Natural killer cell treated with Interleukin-12 subunit alpha and Interleukin-12 subunit beta and Interleukin-15 and Interleukin-18, amount 100 ng/mL, for 72 hours (primary cell): ENCODE measurements at regions not wholly inside any gene's neighbourhood (a gene's known extent, or its start where the extent isn't known, plus 50 kb on each side); places are given as distances from the start of the nearest gene placed in this dataset.

Experiments used
- ATAC-seq, 2 donors: fragments of 150-1000 bp; cut with Tn5 transposase in 1 of 2; sonication (Bioruptor Pico), chemical (Tn5 transposase) in 1 of 2; 2 replicates each; pipeline ENCODE4 v1.10.0; 2021
- DNase-seq: peaks from one replicate; pipeline ENCODE4 v3.0.0; 2022; ENCODE audit warnings: low spot score
- H3K27ac Mint-ChIP-seq, 2 donors: 1 replicate in 1 of 2; 2 replicates in 1 of 2; pipeline ENCODE4 v1.8.0; 2022; ENCODE audit warnings: mixed read lengths in 2 of 2, mild to moderate bottlenecking in 1 of 2, moderate library complexity in 1 of 2
- H3K27me3 Mint-ChIP-seq, 2 donors: 1 replicate in 1 of 2; 2 replicates in 1 of 2; pipeline ENCODE4 v1.8.0; 2022; ENCODE audit warnings: mixed read lengths in 2 of 2
- H3K36me3 Mint-ChIP-seq: one replicate; pipeline ENCODE4 v1.8.0; 2022; ENCODE audit warnings: mixed read lengths
- H3K4me1 Mint-ChIP-seq, 2 donors: 1 replicate in 1 of 2; 2 replicates in 1 of 2; pipeline ENCODE4 v1.8.0; 2022; ENCODE audit warnings: low read depth in 2 of 2, mixed read lengths in 2 of 2, mild to moderate bottlenecking in 1 of 2
- H3K4me3 Mint-ChIP-seq: one replicate; pipeline ENCODE4 v1.8.0; 2022; ENCODE audit warnings: mixed read lengths
- H3K9me3 Mint-ChIP-seq: 2 replicates; pipeline ENCODE4 v1.8.0; 2022; ENCODE audit warnings: mixed read lengths

GRCh38 chr5:14019768-14020290 lies 75.3 kb upstream of the DNAH5 start:
- no peaks in the 10 kb centered on the region for H3K36me3 Mint-ChIP-seq
- no peak overlapping the region for H3K4me3 Mint-ChIP-seq
- H3K9me3 Mint-ChIP-seq = no peaks in the 10 kb centered on the region
- no peaks in the 10 kb centered on the region for H3K4me1 Mint-ChIP-seq
- H3K27ac Mint-ChIP-seq = no peak overlapping the region
- DNase-seq = no peak
- no peak for ATAC-seq
- peaks cover 3 to 12% of the 10 kb centered on the region in 2 donors for H3K27me3 Mint-ChIP-seq

DNA sequence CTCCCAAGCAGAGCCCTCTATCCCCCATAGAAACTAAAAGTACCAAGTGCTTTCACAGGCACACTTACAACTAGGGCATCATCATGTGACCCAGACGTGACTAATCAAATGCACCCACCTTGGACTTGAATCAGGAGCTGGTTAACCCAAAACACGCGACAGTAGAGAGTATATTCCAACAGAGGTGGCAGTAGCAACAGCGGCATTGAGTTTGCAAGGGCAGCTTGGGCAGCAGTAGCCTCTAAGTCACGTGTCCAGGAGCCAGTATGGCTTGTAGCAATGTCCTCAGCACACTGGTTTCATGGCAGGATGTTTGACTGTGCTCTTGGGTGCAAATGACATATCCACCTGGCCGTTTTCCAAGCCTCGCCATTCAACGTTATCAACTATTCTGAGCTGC lies 73.4 kb upstream of the DNAH5 start:
- Mint-ChIP-seq H3K27me3 (peaks cover 3 to 14% of the 10 kb centered on the region in 2 donors), H3K27ac (no peak overlapping the region), H3K4me1 (no peaks in the 10 kb centered on the region), H3K4me3 (no peak overlapping the region), H3K9me3 (no peaks in the 10 kb centered on the region), H3K36me3 (no peaks in the 10 kb centered on the region)
- ATAC-seq = no peak
- no peak for DNase-seq

- no peak for ATAC-seq
- no peak for DNase-seq
- H3K36me3 Mint-ChIP-seq = no peaks in the 10 kb centered on the region
- H3K9me3 Mint-ChIP-seq = no peaks in the 10 kb centered on the region
- peaks cover 9 to 27% of the 10 kb centered on the region in 2 donors for H3K27me3 Mint-ChIP-seq
- H3K27ac Mint-ChIP-seq = no peak overlapping the region
- H3K4me1 Mint-ChIP-seq = peaks cover 4 to 5% of the 10 kb centered on the region in 2 donors
- H3K4me3 Mint-ChIP-seq = no peak overlapping the region
These were observed 72.1 kb upstream of the DNAH5 start for GRCh38 chr5:14016549-14016948.

GRCh38 chr5:14011089-14012020 lies 66.9 kb upstream of the DNAH5 start:
- H3K4me3 Mint-ChIP-seq = peak overlapping the region; percentile 77
- no peaks in the 10 kb centered on the region for H3K36me3 Mint-ChIP-seq
- no peaks in the 10 kb centered on the region for H3K9me3 Mint-ChIP-seq
- H3K27ac Mint-ChIP-seq = no peak overlapping the region
- H3K27me3 Mint-ChIP-seq = peaks cover 31 to 55% of the 10 kb centered on the region in 2 donors
- DNase-seq (peak; percentile 77), ATAC-seq (peak; percentile 90)
- peaks cover 8 to 9% of the 10 kb centered on the region in 2 donors for H3K4me1 Mint-ChIP-seq

DNA sequence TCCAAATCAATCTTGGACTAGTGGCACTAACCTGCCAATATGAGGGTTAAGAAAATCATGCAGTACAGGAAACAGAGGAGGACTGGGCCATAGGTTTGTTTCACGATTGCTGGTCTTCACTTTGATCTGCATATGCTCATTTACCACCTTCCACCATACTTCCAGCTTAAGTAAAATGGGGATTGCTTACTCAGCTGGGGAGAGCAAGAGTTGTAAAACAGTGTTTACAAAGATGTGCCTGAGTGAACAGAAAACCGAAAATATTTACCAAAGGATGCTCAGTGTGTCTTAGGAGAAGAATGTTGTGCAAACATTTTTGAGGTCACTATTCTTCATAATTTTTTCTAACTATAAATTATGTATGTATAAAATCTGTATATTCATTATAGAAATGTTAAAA lies 65.1 kb upstream of the DNAH5 start:
- no peak overlapping the region for H3K4me3 Mint-ChIP-seq
- peaks cover 37 to 65% of the 10 kb centered on the region in 2 donors for H3K27me3 Mint-ChIP-seq
- no peaks in the 10 kb centered on the region for H3K36me3 Mint-ChIP-seq
- H3K9me3 Mint-ChIP-seq = no peaks in the 10 kb centered on the region
- ATAC-seq = no peak
- H3K27ac Mint-ChIP-seq = no peak overlapping the region
- no peak for DNase-seq
- peaks cover 8 to 9% of the 10 kb centered on the region in 2 donors for H3K4me1 Mint-ChIP-seq

GRCh38 chr5:14008819-14009311 lies 64.4 kb upstream of the DNAH5 start:
- Mint-ChIP-seq H3K27ac (no peak overlapping the region), H3K36me3 (no peaks in the 10 kb centered on the region), H3K27me3 (peaks cover 37 to 65% of the 10 kb centered on the region in 2 donors), H3K4me1 (peaks cover 8 to 9% of the 10 kb centered on the region in 2 donors), H3K4me3 (no peak overlapping the region), H3K9me3 (no peaks in the 10 kb centered on the region)
- DNase-seq = no peak
- ATAC-seq = no peak

DNA sequence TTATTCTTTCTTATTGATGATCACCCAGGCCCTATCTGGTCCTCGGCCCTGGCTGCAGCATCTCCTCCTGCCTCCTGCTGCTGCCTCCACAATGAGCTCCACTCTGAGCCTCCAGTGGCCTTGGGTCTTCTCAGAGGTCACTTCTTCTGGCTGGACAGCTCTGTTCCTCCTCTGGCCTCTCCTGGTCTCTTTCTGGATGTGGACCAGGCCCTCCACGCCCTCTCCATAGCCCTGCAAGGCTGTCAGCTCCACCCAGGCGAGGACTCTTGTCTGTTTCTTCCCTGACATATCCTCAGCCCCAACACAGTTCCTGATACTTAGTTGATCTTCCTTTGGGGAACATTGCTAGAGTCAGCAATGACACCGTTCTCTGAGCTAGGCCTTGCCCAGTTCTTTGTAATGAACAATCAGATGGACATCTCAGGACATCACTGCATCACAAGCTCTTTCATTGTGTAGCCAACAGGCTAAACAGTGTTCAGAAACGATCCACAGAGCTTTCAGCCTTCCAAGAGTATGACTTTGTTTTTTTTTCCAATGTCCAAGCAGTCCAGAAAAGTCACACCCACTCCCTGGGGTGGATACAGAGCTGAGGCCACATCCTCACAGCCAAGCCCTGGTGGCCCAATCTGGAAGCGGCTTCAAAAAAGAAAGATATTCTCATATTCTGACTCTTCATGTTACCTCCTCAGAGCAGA lies 62.5 kb upstream of the DNAH5 start:
- Mint-ChIP-seq H3K27ac (no peak overlapping the region), H3K4me3 (no peak overlapping the region), H3K27me3 (peaks cover 34 to 54% of the 10 kb centered on the region in 2 donors), H3K36me3 (no peaks in the 10 kb centered on the region), H3K4me1 (peaks cover 8% of the 10 kb centered on the region in 2 donors), H3K9me3 (no peaks in the 10 kb centered on the region)
- no peak for DNase-seq
- ATAC-seq = no peak

- Mint-ChIP-seq H3K4me1 (no peaks in the 10 kb centered on the region), H3K27me3 (peaks cover 28 to 38% of the 10 kb centered on the region in 2 donors), H3K36me3 (no peaks in the 10 kb centered on the region), H3K27ac (no peak overlapping the region), H3K4me3 (no peak overlapping the region), H3K9me3 (no peaks in the 10 kb centered on the region)
- DNase-seq (no peak), ATAC-seq (no peak)
These were observed 60.3 kb upstream of the DNAH5 start for GRCh38 chr5:14004598-14005394.

- no peaks in the 10 kb centered on the region for H3K4me1 Mint-ChIP-seq
- no peak for DNase-seq
- no peak for ATAC-seq
- no peaks in the 10 kb centered on the region for H3K36me3 Mint-ChIP-seq
- no peak overlapping the region for H3K4me3 Mint-ChIP-seq
- peaks cover 26 to 32% of the 10 kb centered on the region in 2 donors for H3K27me3 Mint-ChIP-seq
- H3K9me3 Mint-ChIP-seq = no peaks in the 10 kb centered on the region
- no peak overlapping the region for H3K27ac Mint-ChIP-seq
These were observed 59.4 kb upstream of the DNAH5 start for GRCh38 chr5:14003936-14004335.

- H3K4me1 Mint-ChIP-seq = no peaks in the 10 kb centered on the region
- no peaks in the 10 kb centered on the region for H3K36me3 Mint-ChIP-seq
- H3K4me3 Mint-ChIP-seq = no peak overlapping the region
- peaks cover 22 to 29% of the 10 kb centered on the region in 2 donors for H3K27me3 Mint-ChIP-seq
- no peaks in the 10 kb centered on the region for H3K9me3 Mint-ChIP-seq
- no peak overlapping the region for H3K27ac Mint-ChIP-seq
- ATAC-seq (no peak), DNase-seq (no peak)
These were observed 59.0 kb upstream of the DNAH5 start for GRCh38 chr5:14003513-14003912.

- H3K27me3 Mint-ChIP-seq = peaks cover 10 to 13% of the 10 kb centered on the region in 2 donors
- H3K27ac Mint-ChIP-seq = no peak overlapping the region
- H3K4me3 Mint-ChIP-seq = no peak overlapping the region
- H3K4me1 Mint-ChIP-seq = no peaks in the 10 kb centered on the region
- peaks cover 6% of the 10 kb centered on the region for H3K36me3 Mint-ChIP-seq
- peaks cover 4% of the 10 kb centered on the region for H3K9me3 Mint-ChIP-seq
- ATAC-seq (no peak), DNase-seq (no peak)
These were observed 53.8 kb upstream of the DNAH5 start for GRCh38 chr5:13998254-13998653.

GRCh38 chr5:13997514-13997913 lies 53.0 kb upstream of the DNAH5 start:
- H3K27me3 Mint-ChIP-seq = peaks cover 10 to 13% of the 10 kb centered on the region in 2 donors
- peaks cover 4% of the 10 kb centered on the region for H3K9me3 Mint-ChIP-seq
- no peak overlapping the region for H3K4me3 Mint-ChIP-seq
- DNase-seq (no peak), ATAC-seq (no peak)
- H3K27ac Mint-ChIP-seq = no peak overlapping the region
- no peaks in the 10 kb centered on the region for H3K4me1 Mint-ChIP-seq
- H3K36me3 Mint-ChIP-seq = peaks cover 6% of the 10 kb centered on the region

DNA sequence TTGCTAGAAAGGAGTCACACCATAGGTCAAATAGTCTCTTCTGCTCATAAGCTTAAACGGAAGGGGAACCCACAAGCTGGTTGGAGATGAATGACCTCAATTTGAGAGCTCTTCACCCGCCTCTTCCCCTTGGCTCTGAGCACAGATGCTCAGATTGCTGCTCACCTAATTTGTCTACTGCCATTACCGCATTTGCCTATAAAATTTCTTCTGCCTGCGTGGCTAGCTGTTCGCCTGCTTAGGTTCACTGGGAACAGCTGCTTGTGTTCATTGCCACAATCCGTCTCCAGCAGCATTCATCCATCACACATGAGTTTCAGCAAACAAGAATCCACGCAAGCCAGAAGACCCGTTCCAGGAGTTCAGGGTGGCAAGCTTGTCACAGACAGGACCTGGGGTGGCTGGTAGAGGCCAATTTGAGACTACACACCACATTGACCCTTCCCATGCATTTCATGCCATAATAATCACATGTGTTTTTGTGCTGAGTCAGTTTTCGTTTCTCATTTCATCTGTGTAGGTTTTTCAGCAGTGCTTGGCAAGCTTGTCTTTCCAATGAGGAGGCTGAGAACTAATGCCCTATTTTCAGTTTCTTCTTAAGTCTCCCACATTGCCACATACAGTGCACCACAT lies 50.2 kb upstream of the DNAH5 start:
- ATAC-seq (no peak), DNase-seq (no peak)
- peaks cover 6% of the 10 kb centered on the region for H3K36me3 Mint-ChIP-seq
- no peak overlapping the region for H3K27ac Mint-ChIP-seq
- H3K9me3 Mint-ChIP-seq = peaks cover 4% of the 10 kb centered on the region
- H3K4me3 Mint-ChIP-seq = no peak overlapping the region
- no peaks in the 10 kb centered on the region for H3K4me1 Mint-ChIP-seq
- H3K27me3 Mint-ChIP-seq = peaks cover 9 to 21% of the 10 kb centered on the region in 2 donors
